ENCODE measurements at regions not wholly inside any gene's neighbourhood (a gene's known extent, or its start where the extent isn't known, plus 50 kb on each side); places are given as distances from the start of the nearest gene placed in this dataset.

DNA sequence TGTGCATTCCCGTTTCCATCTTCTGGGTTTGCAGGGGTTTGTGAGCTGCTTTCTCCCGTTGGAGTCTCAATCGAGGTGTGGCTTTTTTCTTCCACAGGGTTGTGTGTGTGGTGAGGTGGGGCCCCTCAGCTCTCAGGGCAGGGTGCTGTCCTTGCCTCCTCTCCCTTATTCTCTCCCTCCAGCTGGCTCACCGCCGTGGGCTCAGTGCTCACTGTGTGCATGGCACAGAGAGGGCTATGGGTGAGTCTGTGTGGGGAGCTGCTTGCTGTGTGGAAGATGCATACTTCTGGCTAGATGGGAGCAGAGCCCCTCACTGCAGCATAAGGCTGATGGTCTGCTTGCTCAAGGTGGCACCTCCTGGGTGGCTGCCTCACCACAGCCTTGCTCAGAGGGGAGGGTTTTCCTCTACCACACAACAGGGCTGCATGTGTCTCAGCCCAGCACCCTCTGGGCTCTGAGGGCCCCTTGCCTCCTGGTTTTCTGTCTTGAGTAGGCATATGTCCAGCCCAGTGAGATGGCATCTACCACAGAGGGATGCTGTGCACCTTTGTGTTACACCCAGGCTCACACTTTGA lies 203.1 kb upstream of the B3GAT1 start:
- TF ChIP-seq, protein P1, sequence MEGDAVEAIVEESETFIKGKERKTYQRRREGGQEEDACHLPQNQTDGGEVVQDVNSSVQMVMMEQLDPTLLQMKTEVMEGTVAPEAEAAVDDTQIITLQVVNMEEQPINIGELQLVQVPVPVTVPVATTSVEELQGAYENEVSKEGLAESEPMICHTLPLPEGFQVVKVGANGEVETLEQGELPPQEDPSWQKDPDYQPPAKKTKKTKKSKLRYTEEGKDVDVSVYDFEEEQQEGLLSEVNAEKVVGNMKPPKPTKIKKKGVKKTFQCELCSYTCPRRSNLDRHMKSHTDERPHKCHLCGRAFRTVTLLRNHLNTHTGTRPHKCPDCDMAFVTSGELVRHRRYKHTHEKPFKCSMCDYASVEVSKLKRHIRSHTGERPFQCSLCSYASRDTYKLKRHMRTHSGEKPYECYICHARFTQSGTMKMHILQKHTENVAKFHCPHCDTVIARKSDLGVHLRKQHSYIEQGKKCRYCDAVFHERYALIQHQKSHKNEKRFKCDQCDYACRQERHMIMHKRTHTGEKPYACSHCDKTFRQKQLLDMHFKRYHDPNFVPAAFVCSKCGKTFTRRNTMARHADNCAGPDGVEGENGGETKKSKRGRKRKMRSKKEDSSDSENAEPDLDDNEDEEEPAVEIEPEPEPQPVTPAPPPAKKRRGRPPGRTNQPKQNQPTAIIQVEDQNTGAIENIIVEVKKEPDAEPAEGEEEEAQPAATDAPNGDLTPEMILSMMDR (conservative IDR thresholded peaks at IDR 0.05; ENCODE audit: low read depth, low read length), result no peak
- H3K4me3 ChIP-seq (ENCODE audit: low read length), result no peak overlapping the region
- no peak for DNase-seq (ENCODE audit: low read depth)

DNA sequence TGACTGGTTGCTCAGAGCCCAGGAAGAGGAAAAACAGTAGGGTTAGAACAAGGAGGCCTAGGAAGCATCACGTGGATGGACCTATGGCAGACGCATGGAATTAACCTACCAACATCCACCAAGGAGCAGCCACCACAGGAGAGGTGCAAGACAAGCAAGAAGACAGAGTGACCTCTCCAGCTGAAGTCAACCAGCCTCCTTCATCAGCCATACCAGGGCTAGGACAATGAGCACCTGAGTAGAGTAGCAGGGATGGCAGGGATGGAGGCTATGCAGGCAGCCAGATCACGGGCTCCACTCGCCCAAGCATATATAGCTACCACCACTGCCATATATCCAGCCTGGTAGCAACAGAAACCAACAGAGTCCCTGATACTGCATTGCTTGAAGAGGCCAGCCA lies 202.1 kb upstream of the B3GAT1 start:
- TF ChIP-seq, protein P1 (conservative IDR thresholded peaks at IDR 0.05; ENCODE audit: low read depth, low read length), result no peak
- no peak for DNase-seq (ENCODE audit: low read depth)
- H3K4me3 ChIP-seq (ENCODE audit: low read length), result no peak overlapping the region

DNA sequence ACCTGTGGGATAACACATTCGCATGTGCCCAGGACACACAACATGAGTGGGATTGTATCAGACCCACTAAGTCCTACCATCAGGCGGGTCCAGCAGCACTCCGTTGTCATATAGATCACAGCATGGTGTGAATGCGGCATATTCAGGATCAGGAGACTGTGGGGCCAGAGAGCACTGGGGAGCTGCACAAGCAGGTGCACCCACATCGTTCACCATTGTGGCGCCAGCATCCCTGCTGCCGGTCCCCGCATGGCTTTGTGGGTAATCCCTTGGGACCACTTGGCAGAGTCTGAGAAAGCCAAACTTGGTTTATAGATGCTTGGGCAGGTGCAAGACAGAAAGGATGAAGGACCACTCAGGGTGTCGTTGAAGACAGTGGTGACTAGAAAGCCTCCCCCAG lies 201.6 kb upstream of the B3GAT1 start:
- TF ChIP-seq, protein P1 (conservative IDR thresholded peaks at IDR 0.05; ENCODE audit: low read depth, low read length), result no peak
- DNase-seq (ENCODE audit: low read depth), result no peak
- H3K4me3 ChIP-seq (ENCODE audit: low read length), result no peak overlapping the region

DNA sequence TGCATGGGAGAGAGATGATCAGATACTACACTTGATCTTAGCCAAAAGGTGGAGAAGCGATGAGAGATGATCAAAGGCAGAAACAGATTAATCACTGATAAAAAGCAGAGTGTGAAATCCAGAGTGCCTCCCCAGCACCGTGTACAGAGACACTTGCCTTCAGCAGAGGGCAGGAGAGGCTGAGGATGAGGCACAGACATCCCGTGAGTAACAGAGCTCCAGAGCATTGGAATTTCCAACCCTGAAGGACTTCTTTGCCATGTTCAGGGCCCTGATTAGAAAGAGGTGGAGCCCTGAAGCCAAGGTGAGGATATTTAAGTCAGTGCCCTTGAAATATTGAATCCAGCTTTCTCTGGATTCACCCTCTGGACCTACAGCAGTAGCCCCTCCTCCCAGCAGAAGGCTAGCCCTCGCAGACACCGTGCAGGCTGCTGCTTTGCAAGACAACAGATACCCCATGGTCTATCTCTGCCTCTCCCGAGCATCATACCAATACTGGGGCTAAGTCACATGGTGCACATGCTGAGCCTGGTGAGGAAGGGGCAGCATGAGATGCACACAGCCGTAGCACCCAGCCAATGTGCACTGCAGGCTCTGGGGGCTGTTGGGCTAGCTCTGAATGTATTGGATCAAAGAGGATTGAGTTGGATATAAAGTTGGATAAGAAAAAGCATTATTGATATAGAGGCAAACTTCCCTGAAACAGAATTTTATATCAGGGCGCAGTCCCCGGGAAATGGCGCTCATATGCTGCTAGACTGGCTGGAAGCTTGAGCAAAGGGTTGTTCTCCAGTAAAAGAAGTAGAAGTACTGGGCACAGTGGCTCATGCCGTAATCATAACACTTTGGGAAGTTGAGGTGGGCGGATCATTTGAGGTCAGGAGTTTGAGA lies 200.3 kb upstream of the B3GAT1 start:
- no peak overlapping the region for H3K4me3 ChIP-seq (ENCODE audit: low read length)
- DNase-seq (ENCODE audit: low read depth), result no peak
- TF ChIP-seq, protein P1 (conservative IDR thresholded peaks at IDR 0.05; ENCODE audit: low read depth, low read length), result no peak

DNA sequence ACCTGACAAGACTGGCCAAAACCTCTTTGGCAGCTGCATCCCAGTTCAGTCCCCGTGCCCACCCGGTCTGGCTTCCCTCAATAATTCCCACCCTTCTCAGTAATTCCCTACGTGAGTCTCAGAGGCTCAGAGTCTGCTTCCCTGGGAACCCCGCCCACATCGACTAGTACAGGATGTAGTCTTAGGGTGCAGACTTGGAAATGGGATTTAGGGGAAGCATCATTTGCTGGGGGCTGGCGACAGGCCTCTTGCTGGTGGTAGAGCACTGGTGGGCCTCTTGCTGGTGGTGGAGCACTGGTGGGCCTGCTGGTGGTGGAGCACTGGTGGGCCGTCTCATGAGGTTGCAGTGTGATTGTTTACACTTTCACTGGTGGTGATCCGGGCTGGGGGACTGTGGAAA lies 199.5 kb upstream of the B3GAT1 start:
- DNase-seq (ENCODE audit: low read depth), result no peak
- TF ChIP-seq, protein P1 (conservative IDR thresholded peaks at IDR 0.05; ENCODE audit: low read depth, low read length), result no peak

DNA sequence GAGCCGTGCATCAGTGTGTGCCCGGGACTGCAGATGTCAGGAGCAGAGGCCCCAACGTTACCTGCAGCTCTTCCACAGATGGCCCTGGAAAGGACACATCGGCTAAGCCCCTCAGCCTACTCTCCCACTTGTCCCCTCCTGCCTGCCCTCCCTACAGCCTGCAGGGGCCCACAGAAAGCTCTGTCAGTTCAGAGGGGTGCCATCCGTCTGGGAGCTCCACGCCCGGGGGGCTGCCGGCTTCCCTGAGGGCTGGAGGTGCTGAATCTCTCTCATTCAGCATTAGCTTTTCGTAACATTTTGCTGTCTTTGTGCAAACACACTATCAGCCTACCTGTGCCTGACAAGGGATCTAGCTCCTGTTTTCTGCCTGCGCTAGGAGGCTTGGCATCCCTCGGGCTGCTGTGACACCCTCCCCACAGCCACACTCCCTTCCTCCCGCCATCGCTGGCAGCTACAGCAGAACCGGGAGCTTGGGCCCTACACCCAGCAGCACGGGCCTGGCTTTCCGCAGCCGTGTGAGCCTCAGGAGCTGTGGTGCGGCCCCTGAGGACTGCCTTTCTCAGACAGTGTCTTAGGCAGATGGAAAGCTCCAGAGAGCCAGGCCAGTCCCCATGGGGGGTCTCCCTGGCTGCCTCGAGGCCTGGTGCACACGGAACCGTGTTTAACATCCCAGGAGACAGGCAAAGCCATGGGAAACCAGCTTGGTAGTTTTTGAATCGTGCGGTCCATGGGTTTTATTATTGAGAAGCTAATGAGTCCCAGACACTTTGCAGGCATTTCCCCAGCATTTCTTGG lies 198.3 kb upstream of the B3GAT1 start:
- TF ChIP-seq, protein P1 (conservative IDR thresholded peaks at IDR 0.05; ENCODE audit: low read depth, low read length), result no peak
- no peak for DNase-seq (ENCODE audit: low read depth)
- H3K4me3 ChIP-seq (ENCODE audit: low read length), result no peak overlapping the region

More for the DNA sequence above, 199.5 kb upstream of the B3GAT1 start:
- H3K4me3 ChIP-seq (ENCODE audit: low read length), result no peak overlapping the region
